Esophagus squamous epithelium (tissue), 5 donors: ENCODE measurements at regions not wholly inside any gene's neighbourhood (a gene's known extent, or its start where the extent isn't known, plus 50 kb on each side); places are given as distances from the start of the nearest gene placed in this dataset.

ENCODE experiments used
- DNase-seq: peaks from one replicate; lab custom pipeline; 2025; lab: John Stamatoyannopoulos, UW
- H3K27ac ChIP-seq, 4 donors: fragments of 200-600 bp; sonication (generic); one replicate each; pipeline ENCODE4 v1.5.1; 2016 to 2019; ENCODE audit warnings: mild to moderate bottlenecking in 1 of 4
- H3K27me3 ChIP-seq, 4 donors: fragments of 200-600 bp; sonication (generic); 1 replicate in 3 of 4; 2 replicates in 1 of 4; pipeline versions ENCODE4 v1.5.1 to v1.6.0; 2017 to 2021; ENCODE audit warnings: antibody characterized with exemption in 1 of 4
- H3K36me3 ChIP-seq, 3 donors: fragments of 200-600 bp; sonication (generic); one replicate each; pipeline ENCODE4 v1.5.1; 2016 to 2019
- H3K4me1 ChIP-seq, 3 donors: fragments of 200-600 bp; sonication (generic); one replicate each; pipeline ENCODE4 v1.5.1; 2017 to 2019
- H3K4me3 ChIP-seq, 4 donors: fragments of 200-600 bp; sonication (generic); 1 replicate in 3 of 4; 2 replicates in 1 of 4; pipeline ENCODE4 v1.5.1; 2016 to 2019; ENCODE audit warnings: mild to moderate bottlenecking in 2 of 4, moderate library complexity in 1 of 4
- H3K9me3 ChIP-seq, 3 donors: fragments of 200-600 bp; sonication (generic); one replicate each; pipeline ENCODE4 v1.5.1; 2016 to 2019
- POLR2A ChIP-seq, 4 donors: fragments of 450-650 bp; IDR thresholded peaks; one replicate each; pipeline ENCODE4 v1.6.1; 2017; ENCODE audit warnings: antibody characterized with exemption in 4 of 4, mild to moderate bottlenecking in 4 of 4, moderate library complexity in 3 of 4
- WGBS, 2 donors: methylation state at CpG; one replicate each; pipeline ENCODE4 v1.1.5; 2018; 5-methylcytosine and 5-hydroxymethylcytosine counted together
- intact Hi-C: fragments of 100-400 bp; cut with DNase I; formaldehyde crosslinking; loops from one replicate; pipeline ENCODE4 v1.15.0; 2022
- TF ChIP-seq, protein P1 (sequence below), 6 experiments: fragments of 450-650 bp in 4 of 6; fragments of 200-600 bp in 2 of 6; sonication (generic) in 2 of 6; IDR thresholded peaks; one replicate each; pipeline ENCODE4 v1.5.1; 2016 to 2019; ENCODE audit warnings: antibody characterized with exemption in 6 of 6, mild to moderate bottlenecking in 4 of 6, moderate library complexity in 4 of 6
- donor health status: DM: yes; HTN: yes; CAD: no.

DNA sequence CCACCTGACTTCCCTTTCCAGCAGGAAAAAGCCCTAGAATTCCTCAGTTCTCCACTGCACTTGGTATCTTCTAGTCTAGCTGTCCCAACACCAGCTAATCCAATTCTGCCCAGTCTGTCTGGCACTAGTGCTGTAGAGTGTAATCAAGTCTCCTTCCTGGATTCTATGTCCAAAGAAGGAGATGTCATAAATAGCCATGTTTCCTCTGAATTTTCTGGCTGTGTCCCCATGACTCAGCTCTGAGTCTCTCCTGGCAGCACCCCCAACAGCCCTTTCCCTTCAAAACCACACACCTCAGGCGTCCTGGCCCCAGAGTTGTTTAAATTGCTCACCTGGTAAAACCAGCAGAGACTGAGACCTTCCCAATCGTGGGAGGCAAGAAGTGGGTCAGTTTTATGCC is 197.2 kb downstream of the GRXCR1 start:
- DNase-seq: no peak
- 27 to 39% methylated on average over 2 of the region's 2 CpGs for WGBS, 2 donors
- intact Hi-C loops: no loop called here

DNA sequence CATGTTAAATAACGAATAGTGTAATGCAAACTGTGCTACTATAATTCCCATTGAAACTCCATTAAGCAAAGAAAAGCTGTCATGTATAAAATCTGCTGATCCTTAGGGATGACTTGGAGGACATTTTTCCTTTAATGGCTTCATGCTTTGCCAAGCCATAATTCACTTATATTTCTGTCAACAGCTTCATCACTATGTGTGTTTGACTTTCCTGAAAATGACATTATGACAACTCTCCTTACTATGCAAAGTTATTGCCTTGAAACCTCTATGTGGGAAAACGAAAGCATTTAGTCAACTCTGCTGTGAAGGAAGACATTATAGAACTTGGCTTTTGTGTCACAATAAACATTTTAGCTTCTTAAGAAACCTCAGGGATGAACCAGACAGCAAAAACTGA is 210.5 kb downstream of the GRXCR1 start:
- WGBS, 2 donors: 55% methylated on average over 2 of the region's 2 CpGs
- H3K27me3 ChIP-seq: no peaks in the 10 kb centered on the region
- DNase-seq: no peak
- H3K9me3 ChIP-seq: no peaks in the 10 kb centered on the region
- no peak overlapping the region for H3K4me3 ChIP-seq
- intact Hi-C loops: no loop called here
- no peak overlapping the region for H3K27ac ChIP-seq
- H3K36me3 ChIP-seq: no peaks in the 10 kb centered on the region
- TF ChIP-seq POLR2A (IDR thresholded peaks at IDR 0.05): no peak
- TF ChIP-seq, protein P1, sequence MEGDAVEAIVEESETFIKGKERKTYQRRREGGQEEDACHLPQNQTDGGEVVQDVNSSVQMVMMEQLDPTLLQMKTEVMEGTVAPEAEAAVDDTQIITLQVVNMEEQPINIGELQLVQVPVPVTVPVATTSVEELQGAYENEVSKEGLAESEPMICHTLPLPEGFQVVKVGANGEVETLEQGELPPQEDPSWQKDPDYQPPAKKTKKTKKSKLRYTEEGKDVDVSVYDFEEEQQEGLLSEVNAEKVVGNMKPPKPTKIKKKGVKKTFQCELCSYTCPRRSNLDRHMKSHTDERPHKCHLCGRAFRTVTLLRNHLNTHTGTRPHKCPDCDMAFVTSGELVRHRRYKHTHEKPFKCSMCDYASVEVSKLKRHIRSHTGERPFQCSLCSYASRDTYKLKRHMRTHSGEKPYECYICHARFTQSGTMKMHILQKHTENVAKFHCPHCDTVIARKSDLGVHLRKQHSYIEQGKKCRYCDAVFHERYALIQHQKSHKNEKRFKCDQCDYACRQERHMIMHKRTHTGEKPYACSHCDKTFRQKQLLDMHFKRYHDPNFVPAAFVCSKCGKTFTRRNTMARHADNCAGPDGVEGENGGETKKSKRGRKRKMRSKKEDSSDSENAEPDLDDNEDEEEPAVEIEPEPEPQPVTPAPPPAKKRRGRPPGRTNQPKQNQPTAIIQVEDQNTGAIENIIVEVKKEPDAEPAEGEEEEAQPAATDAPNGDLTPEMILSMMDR (IDR thresholded peaks at IDR 0.05): no peak
- no peaks in the 10 kb centered on the region for H3K4me1 ChIP-seq

More for the DNA sequence above, 197.2 kb downstream of the GRXCR1 start:
- Histone ChIP-seq H3K27ac (no peak overlapping the region), H3K36me3 (no peaks in the 10 kb centered on the region), H3K4me3 (no peak overlapping the region), H3K4me1 (no peaks in the 10 kb centered on the region), H3K9me3 (no peaks in the 10 kb centered on the region), H3K27me3 (no peaks in the 10 kb centered on the region)
- TF ChIP-seq, protein P1 (IDR thresholded peaks at IDR 0.05): no peak
- no peak for TF ChIP-seq POLR2A (IDR thresholded peaks at IDR 0.05)

DNA sequence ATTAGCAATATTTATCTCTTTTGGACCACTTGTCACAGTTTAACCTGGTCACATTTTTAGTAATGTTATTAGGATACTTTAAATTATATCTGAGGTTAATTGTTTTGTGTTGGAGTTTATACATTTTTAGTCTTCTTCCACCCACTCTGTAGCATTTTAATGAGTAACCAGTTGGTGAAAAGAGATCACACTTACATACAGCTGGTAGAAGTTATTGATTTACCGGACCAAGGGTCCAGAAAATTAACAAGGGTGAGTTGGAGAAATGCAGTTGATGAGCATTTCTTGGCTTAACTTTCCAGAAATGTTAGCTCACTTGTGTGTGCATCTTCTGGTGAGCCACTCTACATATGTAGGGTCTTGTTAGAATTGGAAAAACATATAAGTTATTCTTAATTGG is 219.6 kb downstream of the GRXCR1 start:
- no peak overlapping the region for H3K27ac ChIP-seq
- H3K4me1 ChIP-seq: no peaks in the 10 kb centered on the region
- WGBS, 2 donors: 63 to 75% methylated on average over 1 of the region's 1 CpG
- no peak overlapping the region for H3K4me3 ChIP-seq
- no peaks in the 10 kb centered on the region for H3K9me3 ChIP-seq
- H3K36me3 ChIP-seq: no peaks in the 10 kb centered on the region
- no peak for DNase-seq
- TF ChIP-seq, protein P1 (IDR thresholded peaks at IDR 0.05): no peak
- TF ChIP-seq POLR2A (IDR thresholded peaks at IDR 0.05): no peak
- intact Hi-C loops: no loop called here
- H3K27me3 ChIP-seq: no peaks in the 10 kb centered on the region

DNA sequence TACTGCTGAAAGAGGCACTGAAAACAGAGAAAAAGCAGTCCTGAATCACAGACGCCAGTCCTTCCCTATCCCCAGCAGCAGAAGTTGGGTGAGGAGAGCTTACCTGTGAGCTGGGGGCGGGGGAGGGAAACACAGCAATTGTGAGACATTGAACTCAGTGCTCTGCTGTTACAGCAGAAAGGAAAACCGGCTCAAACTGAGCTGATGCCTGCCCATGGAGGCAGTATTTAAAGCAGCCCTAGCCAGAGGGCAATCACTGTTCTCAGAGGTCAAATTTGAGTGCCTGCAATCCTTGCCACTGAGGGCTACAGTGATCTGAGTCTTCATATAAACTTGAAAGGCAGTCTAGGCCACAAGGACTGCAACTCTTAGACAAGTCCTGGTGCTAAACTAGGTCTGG is 220.7 kb downstream of the GRXCR1 start:
- WGBS, 2 donors: 34 to 50% methylated on average over 1 to 2 of the region's 3 CpGs
- Histone ChIP-seq H3K9me3 (no peaks in the 10 kb centered on the region), H3K27me3 (no peaks in the 10 kb centered on the region), H3K36me3 (no peaks in the 10 kb centered on the region), H3K27ac (no peak overlapping the region), H3K4me1 (no peaks in the 10 kb centered on the region), H3K4me3 (no peak overlapping the region)
- TF ChIP-seq POLR2A (IDR thresholded peaks at IDR 0.05): no peak
- TF ChIP-seq, protein P1 (IDR thresholded peaks at IDR 0.05): no peak
- intact Hi-C loops: no loop called here
- DNase-seq: no peak

DNA sequence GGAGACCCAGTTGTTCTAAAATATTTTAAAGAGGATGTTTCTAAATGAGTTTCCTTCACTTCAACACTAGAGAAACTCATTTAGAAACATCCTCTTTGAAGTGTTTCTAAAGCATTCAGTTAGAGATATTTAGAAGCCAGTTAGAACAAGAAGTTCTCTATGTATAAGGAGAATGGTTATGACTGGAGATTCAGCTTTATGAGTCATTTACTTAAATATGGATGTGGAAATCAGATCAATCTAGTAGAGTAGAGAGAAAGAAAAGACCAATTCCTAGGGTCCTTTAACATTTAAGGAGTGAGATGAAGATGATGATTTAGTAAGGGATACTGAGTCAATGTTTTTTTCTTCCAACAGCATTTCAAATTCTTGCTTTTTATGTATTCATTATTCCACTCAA is 234.1 kb downstream of the GRXCR1 start:
- DNase-seq: no peak
- H3K4me1 ChIP-seq: no peaks in the 10 kb centered on the region
- no peaks in the 10 kb centered on the region for H3K27me3 ChIP-seq
- H3K4me3 ChIP-seq: no peak overlapping the region
- H3K9me3 ChIP-seq: no peaks in the 10 kb centered on the region
- no peaks in the 10 kb centered on the region for H3K36me3 ChIP-seq
- intact Hi-C loops: no loop called here
- no peak for TF ChIP-seq POLR2A (IDR thresholded peaks at IDR 0.05)
- TF ChIP-seq, protein P1 (IDR thresholded peaks at IDR 0.05): no peak
- no peak overlapping the region for H3K27ac ChIP-seq
